DOHH2 (cell line): ENCODE measurements at regions not wholly inside any gene's neighbourhood (a gene's known extent, or its start where the extent isn't known, plus 50 kb on each side); places are given as distances from the start of the nearest gene placed in this dataset.

Experiments
- H3F3A ChIP-seq: fragments of 200-600 bp; sonication (generic), shearing (Covaris generic); 2 replicates; pipeline ENCODE4 v1.6.0; 2016; ENCODE audit warnings: antibody characterized with exemption, mild to moderate bottlenecking; ENCODE audit not compliant: control insufficient read depth, insufficient read depth
- H3K27ac ChIP-seq: fragments of 200-600 bp; sonication (generic); 2 replicates; pipeline ENCODE4 v1.5.1; 2014; ENCODE audit warnings: low read depth, mild to moderate bottlenecking, low read length, moderate library complexity
- H3K27me3 ChIP-seq: fragments of 200-600 bp; sonication (generic); 2 replicates; pipeline ENCODE4 v1.6.1; 2014; ENCODE audit warnings: mild to moderate bottlenecking, low read length, mixed read lengths; ENCODE audit not compliant: control insufficient read depth
- H3K36me3 ChIP-seq: fragments of 200-600 bp; sonication (generic); 2 replicates; pipeline ENCODE4 v1.6.1; 2014; ENCODE audit warnings: mild to moderate bottlenecking, low read length, moderate library complexity, mixed read lengths; ENCODE audit not compliant: control insufficient read depth
- H3K4me1 ChIP-seq: fragments of 200-600 bp; sonication (generic); 2 replicates; pipeline ENCODE4 v1.6.1; 2014; ENCODE audit warnings: mild to moderate bottlenecking, low read length, mixed read lengths; ENCODE audit not compliant: control insufficient read depth
- H3K4me2 ChIP-seq: fragments of 200-600 bp; sonication (generic); 2 replicates; pipeline ENCODE4 v1.6.0; 2014; ENCODE audit warnings: mild to moderate bottlenecking, low read length, moderate library complexity
- H3K4me3 ChIP-seq: fragments of 200-600 bp; sonication (generic); 2 replicates; pipeline ENCODE4 v1.5.1; 2014; ENCODE audit warnings: mild to moderate bottlenecking, low read length, mixed read lengths
- H3K79me2 ChIP-seq: fragments of 200-600 bp; sonication (generic); 2 replicates; pipeline ENCODE4 v1.6.1; 2014; ENCODE audit warnings: mild to moderate bottlenecking, low read length, mixed read lengths; ENCODE audit not compliant: control insufficient read depth
- H3K9me2 ChIP-seq: fragments of 200-600 bp; sonication (generic); replicated peaks from 2 replicates; pipeline ENCODE4 v1.6.1; 2014; ENCODE audit warnings: mild to moderate bottlenecking, low read length, mixed read lengths; ENCODE audit not compliant: control insufficient read depth
- H3K9me3 ChIP-seq: fragments of 200-600 bp; sonication (generic); 2 replicates; pipeline ENCODE4 v1.6.1; 2014; ENCODE audit warnings: antibody characterized with exemption, low read length, mixed read lengths; ENCODE audit not compliant: control insufficient read depth, insufficient read depth
- H4K20me1 ChIP-seq: fragments of 200-600 bp; sonication (generic); 2 replicates; pipeline ENCODE4 v1.6.0; 2014; ENCODE audit warnings: low read depth, mild to moderate bottlenecking, antibody characterized with exemption, low read length, moderate library complexity; ENCODE audit not compliant: control insufficient read depth, insufficient read depth
- EZH2phosphoT487 ChIP-seq: fragments of 200-600 bp; sonication (generic); IDR thresholded peaks from 2 replicates; pipeline ENCODE4 v1.6.1; 2017; ENCODE audit warnings: borderline replicate concordance, mild to moderate bottlenecking, antibody characterized with exemption, low read length, moderate library complexity, mixed read lengths
- TF ChIP-seq, protein P1 (sequence below): fragments of 200-600 bp; sonication (generic); IDR thresholded peaks from one replicate; pipeline ENCODE4 v1.5.1; 2014; ENCODE audit warnings: antibody characterized with exemption, mild to moderate bottlenecking, low read depth, low read length; ENCODE audit not compliant: poor library complexity, severe bottlenecking

DNA sequence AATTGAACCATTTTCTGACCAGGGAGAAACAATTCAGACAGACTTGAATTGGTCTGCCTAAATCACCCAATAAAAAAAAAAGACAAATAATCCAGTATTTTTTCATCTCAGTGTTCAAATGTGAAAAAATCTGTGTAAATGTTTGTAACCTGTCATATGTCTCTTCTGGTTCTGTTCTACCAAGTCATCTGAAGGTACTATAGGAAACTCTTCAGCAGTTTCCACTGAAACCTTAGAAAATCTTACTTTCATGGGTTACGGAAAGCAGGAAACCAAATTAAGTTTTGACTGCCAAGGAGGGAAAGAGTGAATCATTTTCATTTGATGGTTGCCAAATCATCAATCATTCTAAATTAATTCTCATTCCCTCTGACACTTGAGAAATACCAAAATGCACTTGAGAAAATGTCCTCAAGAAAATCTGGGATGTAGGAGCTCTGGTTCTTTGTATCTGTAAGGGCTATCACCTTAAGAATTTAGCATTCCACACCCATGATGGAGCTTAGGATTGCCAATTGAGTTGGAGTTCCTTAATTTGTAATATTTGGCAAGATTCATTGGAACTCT is 278.2 kb upstream of the KCNH8 start:
- no peaks in the 10 kb centered on the region for H3K9me3 ChIP-seq
- TF ChIP-seq, protein P1, sequence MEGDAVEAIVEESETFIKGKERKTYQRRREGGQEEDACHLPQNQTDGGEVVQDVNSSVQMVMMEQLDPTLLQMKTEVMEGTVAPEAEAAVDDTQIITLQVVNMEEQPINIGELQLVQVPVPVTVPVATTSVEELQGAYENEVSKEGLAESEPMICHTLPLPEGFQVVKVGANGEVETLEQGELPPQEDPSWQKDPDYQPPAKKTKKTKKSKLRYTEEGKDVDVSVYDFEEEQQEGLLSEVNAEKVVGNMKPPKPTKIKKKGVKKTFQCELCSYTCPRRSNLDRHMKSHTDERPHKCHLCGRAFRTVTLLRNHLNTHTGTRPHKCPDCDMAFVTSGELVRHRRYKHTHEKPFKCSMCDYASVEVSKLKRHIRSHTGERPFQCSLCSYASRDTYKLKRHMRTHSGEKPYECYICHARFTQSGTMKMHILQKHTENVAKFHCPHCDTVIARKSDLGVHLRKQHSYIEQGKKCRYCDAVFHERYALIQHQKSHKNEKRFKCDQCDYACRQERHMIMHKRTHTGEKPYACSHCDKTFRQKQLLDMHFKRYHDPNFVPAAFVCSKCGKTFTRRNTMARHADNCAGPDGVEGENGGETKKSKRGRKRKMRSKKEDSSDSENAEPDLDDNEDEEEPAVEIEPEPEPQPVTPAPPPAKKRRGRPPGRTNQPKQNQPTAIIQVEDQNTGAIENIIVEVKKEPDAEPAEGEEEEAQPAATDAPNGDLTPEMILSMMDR: no peak
- no peak for TF ChIP-seq EZH2phosphoT487
- H3K79me2 ChIP-seq: no peaks in the 10 kb centered on the region
- no peaks in the 10 kb centered on the region for H3F3A ChIP-seq
- H3K4me1 ChIP-seq: no peaks in the 10 kb centered on the region
- H4K20me1 ChIP-seq: no peaks in the 10 kb centered on the region
- no peak overlapping the region for H3K4me2 ChIP-seq
- H3K27ac ChIP-seq: no peak overlapping the region
- no peaks in the 10 kb centered on the region for H3K9me2 ChIP-seq
- no peak overlapping the region for H3K4me3 ChIP-seq
- no peaks in the 10 kb centered on the region for H3K27me3 ChIP-seq
- no peaks in the 10 kb centered on the region for H3K36me3 ChIP-seq

DNA sequence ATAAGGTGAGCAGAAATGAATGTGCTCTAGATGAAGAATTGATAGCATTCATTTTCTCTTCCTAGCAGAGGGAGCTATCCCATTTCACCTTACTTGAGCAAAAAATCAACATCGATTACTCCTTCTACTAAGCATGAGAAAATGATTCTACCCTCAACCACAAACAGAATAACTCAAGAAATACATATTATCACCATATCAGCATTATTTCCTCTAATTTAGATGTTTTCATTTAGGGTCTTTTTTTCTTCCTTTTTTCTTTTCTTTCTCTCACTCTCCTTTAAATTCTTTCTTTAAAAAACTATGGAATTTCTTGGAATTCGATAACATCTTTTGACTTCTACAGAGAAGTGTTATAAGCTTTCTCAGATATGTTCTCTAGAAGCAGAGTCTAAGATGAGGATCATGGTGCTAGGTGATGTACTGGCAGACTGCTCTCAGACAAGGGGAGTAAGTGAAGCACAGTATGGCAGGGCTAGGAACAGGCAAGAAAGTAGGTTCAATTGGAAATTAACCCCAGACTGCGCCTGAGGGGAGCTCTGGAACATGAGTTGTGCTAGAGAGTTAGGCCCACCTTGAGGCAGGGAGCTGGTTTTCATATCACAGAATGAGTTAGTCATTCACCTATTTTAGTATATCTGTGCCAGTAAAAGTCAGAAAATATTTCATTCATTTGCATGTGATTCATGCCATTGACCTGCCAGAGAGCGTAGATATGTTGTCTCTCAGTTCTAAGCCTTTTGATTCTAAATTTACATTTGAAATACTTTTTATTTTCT is 279.2 kb upstream of the KCNH8 start:
- no peaks in the 10 kb centered on the region for H3K36me3 ChIP-seq
- TF ChIP-seq EZH2phosphoT487: no peak
- TF ChIP-seq, protein P1: no peak
- no peaks in the 10 kb centered on the region for H3F3A ChIP-seq
- no peaks in the 10 kb centered on the region for H3K27me3 ChIP-seq
- no peaks in the 10 kb centered on the region for H3K9me2 ChIP-seq
- H3K4me1 ChIP-seq: no peaks in the 10 kb centered on the region
- no peak overlapping the region for H3K4me3 ChIP-seq
- H3K4me2 ChIP-seq: no peak overlapping the region
- no peak overlapping the region for H3K27ac ChIP-seq
- H3K9me3 ChIP-seq: no peaks in the 10 kb centered on the region
- no peaks in the 10 kb centered on the region for H3K79me2 ChIP-seq
- H4K20me1 ChIP-seq: no peaks in the 10 kb centered on the region

DNA sequence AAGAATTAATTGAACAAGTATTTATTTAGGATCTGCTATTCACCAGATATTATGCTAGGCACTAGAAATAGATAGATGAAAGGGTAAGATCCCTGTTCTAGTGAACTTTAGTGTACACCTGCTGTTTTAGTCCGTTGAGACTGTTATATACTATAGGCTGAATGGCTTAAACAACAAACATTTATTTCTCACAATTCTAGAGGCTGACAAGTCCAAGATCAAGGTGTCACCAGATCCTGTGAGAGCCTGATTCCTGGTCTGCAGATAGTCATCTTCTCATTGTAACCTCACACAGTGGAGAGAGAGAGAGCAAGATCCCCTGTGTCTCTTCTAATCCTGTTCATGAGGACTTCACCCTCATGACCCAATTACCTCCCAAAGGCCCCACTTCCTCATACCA is 281.4 kb upstream of the KCNH8 start:
- no peak overlapping the region for H3K4me2 ChIP-seq
- H3K27me3 ChIP-seq: no peaks in the 10 kb centered on the region
- no peaks in the 10 kb centered on the region for H3K9me3 ChIP-seq
- no peaks in the 10 kb centered on the region for H3F3A ChIP-seq
- H3K4me1 ChIP-seq: no peaks in the 10 kb centered on the region
- H3K36me3 ChIP-seq: no peaks in the 10 kb centered on the region
- H3K9me2 ChIP-seq: no peaks in the 10 kb centered on the region
- no peak overlapping the region for H3K4me3 ChIP-seq
- H4K20me1 ChIP-seq: no peaks in the 10 kb centered on the region
- no peak for TF ChIP-seq EZH2phosphoT487
- TF ChIP-seq, protein P1: no peak
- H3K79me2 ChIP-seq: no peaks in the 10 kb centered on the region
- no peak overlapping the region for H3K27ac ChIP-seq
